ENCODE measurements at regions not wholly inside any gene's neighbourhood (a gene's known extent, or its start where the extent isn't known, plus 50 kb on each side); places are given as distances from the start of the nearest gene placed in this dataset.

DNA sequence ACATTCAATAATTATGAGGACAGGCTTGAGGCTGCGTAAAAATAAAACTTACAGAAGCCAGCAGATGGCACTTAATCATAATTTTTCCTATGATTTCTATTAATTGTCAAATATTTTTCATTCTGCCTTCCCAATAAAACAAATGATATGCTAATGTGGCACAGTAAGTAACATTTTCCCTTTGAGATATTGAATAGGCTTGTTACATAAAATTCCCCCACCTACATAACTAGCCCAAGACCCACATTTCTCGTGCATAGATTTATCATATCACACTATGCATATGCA, 55.4 kb upstream of the PTGFRN start:
- H3K4me3 Mint-ChIP-seq = no peak overlapping the region

DNA sequence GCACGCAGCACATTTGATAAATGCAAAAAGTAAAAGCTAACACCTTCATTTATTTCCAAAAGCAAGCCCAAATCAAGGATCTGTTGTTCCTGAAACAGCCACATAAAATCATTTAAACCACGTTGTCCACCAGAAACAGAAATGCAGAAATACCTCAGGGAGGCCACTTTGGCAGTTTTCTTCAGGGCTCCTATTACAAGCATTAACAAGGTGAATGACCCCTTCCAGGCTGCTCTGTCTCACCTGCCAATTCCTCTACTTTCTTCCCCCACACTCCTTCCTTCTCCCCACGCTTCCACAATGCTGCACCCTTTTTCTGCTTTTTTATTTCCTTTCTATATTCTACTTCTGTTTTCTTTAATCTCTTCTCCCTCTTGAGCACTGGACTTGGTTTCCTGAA, 55.0 kb upstream of the PTGFRN start:
- no peak overlapping the region for H3K4me3 Mint-ChIP-seq
- no peak overlapping the region for H3K27ac Mint-ChIP-seq
- H3K4me1 Mint-ChIP-seq = peaks cover 15% of the 10 kb centered on the region
- peaks cover 2% of the 10 kb centered on the region for H3K27me3 Mint-ChIP-seq
- peaks cover 2% of the 10 kb centered on the region for H3K36me3 Mint-ChIP-seq
- no peak for ATAC-seq (ENCODE audit: low read depth)
- POLR2A ChIA-PET = no interaction called here
- peaks cover 1% of the 10 kb centered on the region for H3K9me3 Mint-ChIP-seq
- no peak for DNase-seq

More for the DNA sequence above, 55.4 kb upstream of the PTGFRN start:
- H3K36me3 Mint-ChIP-seq = peaks cover 2% of the 10 kb centered on the region
- peaks cover 15% of the 10 kb centered on the region for H3K4me1 Mint-ChIP-seq
- H3K27me3 Mint-ChIP-seq = peaks cover 2% of the 10 kb centered on the region
- peaks cover 1% of the 10 kb centered on the region for H3K9me3 Mint-ChIP-seq
- POLR2A ChIA-PET = interaction anchor here (0.6 kb wide), 1 partner anchor 23 kb away, joined by 3 read pairs; no protein-coding TSS in a partner anchor
- ATAC-seq (ENCODE audit: low read depth) (no peak), DNase-seq (no peak)
- peak overlapping the region; percentile 44 for H3K27ac Mint-ChIP-seq

DNA sequence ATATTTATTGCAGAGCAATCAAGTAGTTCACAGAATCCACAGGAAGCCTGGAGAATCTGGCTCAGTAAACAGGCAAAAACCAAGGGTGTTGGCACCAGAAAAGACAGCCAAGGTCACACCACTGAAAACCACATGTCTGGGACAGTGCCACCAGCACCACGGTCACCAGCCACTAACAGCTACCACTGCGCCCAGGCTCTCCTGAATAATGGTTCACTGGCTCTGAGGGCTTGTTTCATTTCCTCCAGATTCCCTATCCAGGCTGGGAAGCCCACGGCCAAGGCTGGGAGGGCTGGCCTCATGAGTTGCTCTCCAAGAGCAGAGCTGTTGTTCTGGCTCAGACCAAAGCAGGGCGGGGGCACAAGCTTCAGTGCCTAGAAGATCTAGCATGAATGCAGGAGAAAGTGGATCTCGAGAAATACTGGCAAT, 54.5 kb upstream of the PTGFRN start:
- Mint-ChIP-seq H3K36me3 (no peaks in the 10 kb centered on the region), H3K4me1 (peaks cover 15% of the 10 kb centered on the region), H3K4me3 (no peak overlapping the region), H3K27ac (no peak overlapping the region), H3K27me3 (peaks cover 2% of the 10 kb centered on the region), H3K9me3 (no peaks in the 10 kb centered on the region)
- no peak for ATAC-seq (ENCODE audit: low read depth)
- POLR2A ChIA-PET = interaction anchor here (1.4 kb wide), 1 partner anchor 15 kb away, joined by 3 read pairs; no protein-coding TSS in a partner anchor
- no peak for DNase-seq

DNA sequence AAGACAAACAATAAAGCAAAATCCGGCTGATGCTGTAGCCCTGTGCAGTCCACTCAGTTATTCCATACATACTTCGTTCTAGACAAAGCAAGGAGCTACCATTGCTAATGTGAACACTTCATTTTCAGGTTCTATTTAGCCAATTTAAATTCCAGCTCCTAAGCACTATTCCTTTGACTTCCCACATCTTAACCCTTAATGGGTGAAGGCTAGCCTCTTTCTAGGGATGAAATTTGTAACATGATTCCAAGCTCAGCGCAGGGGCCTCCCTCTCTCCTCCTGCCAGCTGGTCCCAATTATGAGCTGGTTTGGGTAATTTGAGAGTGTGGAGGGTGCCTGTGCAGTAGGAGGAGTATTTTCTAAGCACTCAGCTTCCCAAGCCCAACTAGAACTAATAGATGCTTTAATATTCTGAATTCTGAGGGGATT, 53.9 kb upstream of the PTGFRN start:
- no peak for ATAC-seq (ENCODE audit: low read depth)
- H3K27ac Mint-ChIP-seq = no peak overlapping the region
- H3K36me3 Mint-ChIP-seq = no peaks in the 10 kb centered on the region
- peaks cover 2% of the 10 kb centered on the region for H3K27me3 Mint-ChIP-seq
- no peaks in the 10 kb centered on the region for H3K9me3 Mint-ChIP-seq
- no peak for DNase-seq
- H3K4me3 Mint-ChIP-seq = no peak overlapping the region
- POLR2A ChIA-PET = interaction anchor here (1.4 kb wide), 1 partner anchor 16 kb away, joined by 3 read pairs; no protein-coding TSS in a partner anchor
- peaks cover 13% of the 10 kb centered on the region for H3K4me1 Mint-ChIP-seq

GRCh38 chr1:116856312-116856711, 53.4 kb upstream of the PTGFRN start:
- POLR2A ChIA-PET = interaction anchor here (0.7 to 1.4 kb wide), 2 partner anchors 16 to 204 kb away, joined by 3 to 4 read pairs; partner anchors contain the start of gene TTF2
- Mint-ChIP-seq H3K4me1 (peaks cover 13% of the 10 kb centered on the region), H3K9me3 (no peaks in the 10 kb centered on the region), H3K4me3 (no peak overlapping the region), H3K27ac (no peak overlapping the region), H3K36me3 (no peaks in the 10 kb centered on the region), H3K27me3 (peaks cover 2% of the 10 kb centered on the region)
- DNase-seq = no peak
- no peak for ATAC-seq (ENCODE audit: low read depth)

DNA sequence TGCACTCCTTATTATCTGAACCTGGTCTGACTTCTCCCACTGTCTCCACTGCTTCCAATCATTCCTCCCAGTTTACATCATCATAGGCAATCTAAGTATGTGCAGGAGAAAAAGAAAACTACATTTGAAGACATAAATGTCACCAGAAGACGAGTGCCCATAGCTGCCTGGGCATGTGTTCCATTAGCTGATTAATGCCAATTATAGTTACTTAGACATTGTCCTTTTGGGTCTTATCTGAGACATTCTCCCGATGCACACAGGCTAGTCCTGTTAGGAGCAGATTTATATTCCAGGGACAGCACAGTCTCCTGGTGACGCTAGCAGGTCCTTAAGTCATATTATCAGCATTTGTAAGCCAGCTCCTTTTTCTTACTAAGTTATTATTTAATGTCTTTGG, 52.6 kb upstream of the PTGFRN start:
- POLR2A ChIA-PET = no interaction called here

More for the DNA sequence above, 52.6 kb upstream of the PTGFRN start:
- Mint-ChIP-seq H3K9me3 (no peaks in the 10 kb centered on the region), H3K27ac (no peak overlapping the region), H3K27me3 (peaks cover 2% of the 10 kb centered on the region), H3K36me3 (no peaks in the 10 kb centered on the region), H3K4me3 (no peak overlapping the region), H3K4me1 (peaks cover 13% of the 10 kb centered on the region)
- no peak for ATAC-seq (ENCODE audit: low read depth)
- DNase-seq = no peak

Data from activated naive CD8-positive, alpha-beta T cell treated with anti-CD3 and anti-CD28 coated beads, Interleukin-2, amount 10 ng/mL, durations not matched to agents 7 days and 5 days (primary cell).